H9 (cell line): ENCODE measurements at regions not wholly inside any gene's neighbourhood (a gene's known extent, or its start where the extent isn't known, plus 50 kb on each side); places are given as distances from the start of the nearest gene placed in this dataset.

Experiments
- DNase-seq: peaks from one replicate; pipeline ENCODE4 v3.0.0-alpha.2; 2017
- H2AFZ ChIP-seq: one replicate; pipeline ENCODE4 v1.6.1; 2013; ENCODE audit warnings: mild to moderate bottlenecking, low read length, control low read depth, moderate library complexity
- H2AK5ac ChIP-seq: 2 replicates; pipeline ENCODE4 v1.6.1; 2013; ENCODE audit warnings: low read length, control low read depth, mixed read lengths; ENCODE audit not compliant: insufficient read length
- H2BK120ac ChIP-seq: one replicate; pipeline ENCODE4 v1.6.1; 2013; ENCODE audit warnings: low read depth, mild to moderate bottlenecking, low read length, control low read depth, inconsistent platforms; ENCODE audit not compliant: poor library complexity, severe bottlenecking
- H2BK12ac ChIP-seq: 2 replicates; pipeline ENCODE4 v1.6.1; 2013; ENCODE audit warnings: low read length, control low read depth, mixed read lengths, low read depth; ENCODE audit not compliant: insufficient read length
- H2BK15ac ChIP-seq: 2 replicates; pipeline ENCODE4 v1.6.1; 2013; ENCODE audit warnings: low read depth, low read length, control low read depth
- H2BK20ac ChIP-seq: one replicate; pipeline ENCODE4 v1.6.1; 2013; ENCODE audit warnings: low read depth, mild to moderate bottlenecking, low read length, control low read depth, inconsistent platforms; ENCODE audit not compliant: poor library complexity, severe bottlenecking
- H2BK5ac ChIP-seq: 2 replicates; pipeline ENCODE4 v1.6.1; 2013; ENCODE audit warnings: low read length, control low read depth, mixed read lengths; ENCODE audit not compliant: insufficient read length
- H3K14ac ChIP-seq: 2 replicates; pipeline ENCODE4 v1.6.1; 2013; ENCODE audit warnings: low read length, control low read depth; ENCODE audit not compliant: insufficient read depth
- H3K18ac ChIP-seq: 2 replicates; pipeline ENCODE4 v1.6.1; 2013; ENCODE audit warnings: low read depth, mild to moderate bottlenecking, mixed read lengths, low read length, control low read depth; ENCODE audit not compliant: insufficient read length
- H3K23ac ChIP-seq: 2 replicates; pipeline ENCODE4 v1.6.1; 2013; ENCODE audit warnings: low read length, control low read depth, mixed read lengths, low read depth; ENCODE audit not compliant: insufficient read length
- H3K23me2 ChIP-seq: 2 replicates; pipeline ENCODE4 v1.6.1; 2013; ENCODE audit warnings: low read depth, mild to moderate bottlenecking, mixed read lengths, low read length, control low read depth; ENCODE audit not compliant: insufficient read length, poor library complexity, severe bottlenecking
- H3K27ac ChIP-seq: 2 replicates; pipeline ENCODE4 v1.5.1; 2013; ENCODE audit warnings: low read length, control low read depth, mixed read lengths, low read depth; ENCODE audit not compliant: insufficient read length
- H3K27me3 ChIP-seq: 2 replicates; pipeline ENCODE4 v1.6.1; 2013; ENCODE audit warnings: low read length, control low read depth, inconsistent platforms; ENCODE audit not compliant: insufficient read depth
- H3K4ac ChIP-seq: 2 replicates; pipeline ENCODE4 v1.6.1; 2013; ENCODE audit warnings: low read depth, mild to moderate bottlenecking, control low read depth, inconsistent platforms, low read length, moderate library complexity
- H3K4me1 ChIP-seq: 2 replicates; pipeline ENCODE4 v1.6.1; 2013; ENCODE audit warnings: low read length, control low read depth, inconsistent platforms; ENCODE audit not compliant: insufficient read depth
- H3K4me2 ChIP-seq: 2 replicates; pipeline ENCODE4 v1.6.1; 2013; ENCODE audit warnings: low read length, control low read depth, mixed read lengths; ENCODE audit not compliant: insufficient read length, insufficient read depth
- H3K56ac ChIP-seq: 2 replicates; pipeline ENCODE4 v1.6.1; 2013; ENCODE audit warnings: low read depth, mild to moderate bottlenecking, mixed read lengths, low read length, control low read depth; ENCODE audit not compliant: insufficient read length
- H3K79me1 ChIP-seq: 2 replicates; pipeline ENCODE4 v1.6.1; 2013; ENCODE audit warnings: low read depth, mild to moderate bottlenecking, moderate library complexity, low read length, control low read depth, inconsistent platforms; ENCODE audit not compliant: insufficient read depth, poor library complexity, severe bottlenecking
- H3K79me2 ChIP-seq: 2 replicates; pipeline ENCODE4 v1.6.1; 2013; ENCODE audit warnings: low read length, control low read depth, inconsistent platforms; ENCODE audit not compliant: insufficient read depth
- H3K9ac ChIP-seq: 2 replicates; pipeline ENCODE4 v1.6.1; 2013; ENCODE audit warnings: low read length, control low read depth, mixed read lengths; ENCODE audit not compliant: insufficient read length; ENCODE audit errors: extremely low read depth
- H3K9me3 ChIP-seq: one replicate; pipeline ENCODE4 v1.6.1; 2013; ENCODE audit warnings: low read depth, low read length, inconsistent platforms; ENCODE audit not compliant: control insufficient read depth
- H3T11ph ChIP-seq: one replicate; pipeline ENCODE4 v1.6.1; 2013; ENCODE audit warnings: mild to moderate bottlenecking, low read length, control low read depth, inconsistent platforms
- H4K20me1 ChIP-seq: one replicate; pipeline ENCODE4 v1.6.1; 2013; ENCODE audit not compliant: control insufficient read depth, insufficient read length, insufficient read depth
- H4K5ac ChIP-seq: 2 replicates; pipeline ENCODE4 v1.6.1; 2013; ENCODE audit warnings: low read depth, mild to moderate bottlenecking, mixed read lengths, low read length, control low read depth; ENCODE audit not compliant: insufficient read length
- H4K8ac ChIP-seq: replicated peaks from 2 replicates; pipeline ENCODE4 v1.6.1; 2013; ENCODE audit warnings: low read length, control low read depth, mixed read lengths, low read depth; ENCODE audit not compliant: insufficient read length
- H4K91ac ChIP-seq: 2 replicates; pipeline ENCODE4 v1.6.1; 2013; ENCODE audit warnings: low read depth, mild to moderate bottlenecking, moderate library complexity, mixed read lengths, low read length, control low read depth; ENCODE audit not compliant: insufficient read length
- H3K27ac Mint-ChIP-seq, 3 experiments: 2 replicates in 2 of 3; 3 replicates in 1 of 3; pipeline ENCODE4 v1.8.0; 2020 to 2021; ENCODE audit warnings: mixed read lengths in 3 of 3, mild to moderate bottlenecking in 1 of 3, moderate library complexity in 1 of 3
- H3K27me3 Mint-ChIP-seq: 2 replicates; pipeline ENCODE4 v1.8.0; 2021; ENCODE audit warnings: low read depth, mild to moderate bottlenecking, moderate library complexity, mixed read lengths
- H3K36me3 Mint-ChIP-seq, 3 experiments: 2 replicates in 2 of 3; 3 replicates in 1 of 3; pipeline ENCODE4 v1.8.0; 2020 to 2021; ENCODE audit warnings: low read depth in 3 of 3, mixed read lengths in 3 of 3; ENCODE audit not compliant: insufficient read depth in 1 of 3
- H3K4me1 Mint-ChIP-seq, 2 experiments: 2 replicates each; pipeline ENCODE4 v1.8.0; 2020; ENCODE audit warnings: mixed read lengths in 2 of 2
- H3K4me3 Mint-ChIP-seq, 2 experiments: 2 replicates in 1 of 2; 3 replicates in 1 of 2; pipeline ENCODE4 v1.8.0; 2020 to 2021; ENCODE audit warnings: mild to moderate bottlenecking in 2 of 2, mixed read lengths in 2 of 2, moderate library complexity in 1 of 2
- H3K9me3 Mint-ChIP-seq, 2 experiments: 2 replicates in 1 of 2; 3 replicates in 1 of 2; pipeline ENCODE4 v1.8.0; 2020; ENCODE audit warnings: mild to moderate bottlenecking in 2 of 2, mixed read lengths in 2 of 2, moderate library complexity in 1 of 2
- WGBS: extraction: QIAGEN DNeasy Blood & Tissue Kit; methylation state at CpG from one replicate; pipeline ENCODE4 v1.1.7; 2013; ENCODE audit warnings: missing lambda C conversion rate, low lambda C conversion rate, mixed read lengths; ENCODE audit not compliant: insufficient read length; ENCODE audit errors: extremely low coverage; 5-methylcytosine and 5-hydroxymethylcytosine counted together
- TF ChIP-seq, protein P1 (sequence below): fragments of 200-600 bp; sonication (generic); conservative IDR thresholded peaks from 3 replicates; pipeline ENCODE4 v1.8.0; 2021; ENCODE audit warnings: antibody characterized with exemption, mild to moderate bottlenecking

DNA sequence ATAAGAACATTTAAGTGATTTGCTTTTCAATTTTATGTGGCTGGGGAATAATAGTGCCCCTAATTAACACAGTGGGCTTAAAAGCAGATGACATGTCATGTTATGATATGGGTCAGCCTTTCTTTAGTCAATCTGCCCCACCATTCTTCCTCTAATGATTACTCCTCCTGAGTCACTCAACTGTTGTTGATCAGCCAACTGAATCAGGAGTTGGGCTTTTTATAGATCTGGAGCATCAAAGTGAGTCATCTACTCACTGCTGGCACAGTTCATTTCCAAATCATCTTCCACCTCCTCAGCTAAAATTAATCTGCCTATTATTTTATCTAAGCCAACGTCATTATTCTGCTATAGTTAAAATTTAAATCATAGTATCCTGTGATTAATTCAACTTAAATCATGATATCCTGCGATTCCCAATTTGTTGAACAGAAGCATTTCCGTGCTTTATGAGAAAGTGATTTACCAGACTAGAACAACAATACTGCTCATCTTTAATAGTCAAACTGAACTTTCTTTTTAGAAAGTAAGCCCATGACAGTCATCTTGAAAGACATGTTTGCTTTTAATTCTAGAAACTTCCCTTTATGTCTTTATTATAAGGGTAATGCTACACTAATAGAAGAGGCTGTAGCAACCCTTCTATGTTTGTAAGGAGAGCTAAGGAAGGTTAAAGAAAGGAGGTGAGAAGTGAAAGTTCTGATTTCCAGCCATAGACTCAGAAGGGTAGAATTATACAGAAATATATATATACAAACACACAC, 551.4 kb downstream of the TBC1D4 start:
- no peak for DNase-seq
- no peak overlapping the region for H3K9ac ChIP-seq
- H3K4me3 Mint-ChIP-seq, result no peak overlapping the region
- no peak overlapping the region for H2BK15ac ChIP-seq
- no peak overlapping the region for H3K27ac ChIP-seq
- H4K8ac ChIP-seq, result no peak overlapping the region
- no CpG with 5 or more reads among the region's 3 CpGs for WGBS
- H3K27me3 ChIP-seq, result no peaks in the 10 kb centered on the region
- H3K36me3 Mint-ChIP-seq, result no peaks in the 10 kb centered on the region
- no peak overlapping the region for H4K91ac ChIP-seq
- H2BK120ac ChIP-seq, result no peak overlapping the region
- H2AK5ac ChIP-seq, result no peak overlapping the region
- no peaks in the 10 kb centered on the region for H3K23me2 ChIP-seq
- no peak overlapping the region for H2AFZ ChIP-seq
- no peak overlapping the region for H3K27ac Mint-ChIP-seq
- H4K20me1 ChIP-seq, result no peaks in the 10 kb centered on the region
- H3K9me3 Mint-ChIP-seq, result no peaks in the 10 kb centered on the region
- no peak overlapping the region for H2BK12ac ChIP-seq
- H3K56ac ChIP-seq, result no peak overlapping the region
- H3T11ph ChIP-seq, result no peak overlapping the region
- no peaks in the 10 kb centered on the region for H3K4me1 Mint-ChIP-seq
- no peak overlapping the region for H3K14ac ChIP-seq
- no peaks in the 10 kb centered on the region for H3K4me1 ChIP-seq
- H3K79me2 ChIP-seq, result no peaks in the 10 kb centered on the region
- no peak overlapping the region for H2BK20ac ChIP-seq
- no peaks in the 10 kb centered on the region for H3K79me1 ChIP-seq
- no peaks in the 10 kb centered on the region for H3K27me3 Mint-ChIP-seq
- H3K9me3 ChIP-seq, result no peaks in the 10 kb centered on the region
- H2BK5ac ChIP-seq, result no peak overlapping the region
- no peak overlapping the region for H3K18ac ChIP-seq
- H3K23ac ChIP-seq, result no peak overlapping the region
- no peak overlapping the region for H4K5ac ChIP-seq
- no peak overlapping the region for H3K4ac ChIP-seq
- TF ChIP-seq, protein P1, sequence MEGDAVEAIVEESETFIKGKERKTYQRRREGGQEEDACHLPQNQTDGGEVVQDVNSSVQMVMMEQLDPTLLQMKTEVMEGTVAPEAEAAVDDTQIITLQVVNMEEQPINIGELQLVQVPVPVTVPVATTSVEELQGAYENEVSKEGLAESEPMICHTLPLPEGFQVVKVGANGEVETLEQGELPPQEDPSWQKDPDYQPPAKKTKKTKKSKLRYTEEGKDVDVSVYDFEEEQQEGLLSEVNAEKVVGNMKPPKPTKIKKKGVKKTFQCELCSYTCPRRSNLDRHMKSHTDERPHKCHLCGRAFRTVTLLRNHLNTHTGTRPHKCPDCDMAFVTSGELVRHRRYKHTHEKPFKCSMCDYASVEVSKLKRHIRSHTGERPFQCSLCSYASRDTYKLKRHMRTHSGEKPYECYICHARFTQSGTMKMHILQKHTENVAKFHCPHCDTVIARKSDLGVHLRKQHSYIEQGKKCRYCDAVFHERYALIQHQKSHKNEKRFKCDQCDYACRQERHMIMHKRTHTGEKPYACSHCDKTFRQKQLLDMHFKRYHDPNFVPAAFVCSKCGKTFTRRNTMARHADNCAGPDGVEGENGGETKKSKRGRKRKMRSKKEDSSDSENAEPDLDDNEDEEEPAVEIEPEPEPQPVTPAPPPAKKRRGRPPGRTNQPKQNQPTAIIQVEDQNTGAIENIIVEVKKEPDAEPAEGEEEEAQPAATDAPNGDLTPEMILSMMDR, result no peak
- H3K4me2 ChIP-seq, result no peak overlapping the region
